Adipocyte (in vitro differentiated cells): ENCODE measurements at regions not wholly inside any gene's neighbourhood (a gene's known extent, or its start where the extent isn't known, plus 50 kb on each side); places are given as distances from the start of the nearest gene placed in this dataset.
A peak's percentile ranks its signal among the peaks of the same experiment; 100 is the strongest.

Experiments
- DNase-seq: peaks from one replicate; pipeline ENCODE4 v3.0.0-alpha.2; 2015; ENCODE audit warnings: low read depth
- H3K27me3 ChIP-seq: replicated peaks from 2 replicates; pipeline ENCODE4 v1.7.0; 2013; ENCODE audit warnings: mild to moderate bottlenecking, low read length, moderate library complexity; ENCODE audit not compliant: control insufficient read depth, insufficient read depth
- H3K36me3 ChIP-seq: 2 replicates; pipeline ENCODE4 v1.7.0; 2013; ENCODE audit warnings: low read length, mild to moderate bottlenecking, moderate library complexity; ENCODE audit not compliant: control insufficient read depth, insufficient read depth, severe bottlenecking
- H3K4me1 ChIP-seq: 2 replicates; pipeline ENCODE4 v1.7.0; 2013; ENCODE audit warnings: mild to moderate bottlenecking, low read length, moderate library complexity; ENCODE audit not compliant: control insufficient read depth, insufficient read depth
- H3K4me3 ChIP-seq: 2 replicates; pipeline ENCODE4 v1.7.0; 2013; ENCODE audit warnings: mild to moderate bottlenecking, low read length, moderate library complexity
- H3K9ac ChIP-seq: 2 replicates; pipeline ENCODE4 v1.7.0; 2013; ENCODE audit warnings: mild to moderate bottlenecking, low read length, moderate library complexity
- H3K9me3 ChIP-seq: 2 replicates; pipeline ENCODE4 v1.7.0; 2013; ENCODE audit warnings: mild to moderate bottlenecking, low read length, moderate library complexity; ENCODE audit not compliant: control insufficient read depth

DNA sequence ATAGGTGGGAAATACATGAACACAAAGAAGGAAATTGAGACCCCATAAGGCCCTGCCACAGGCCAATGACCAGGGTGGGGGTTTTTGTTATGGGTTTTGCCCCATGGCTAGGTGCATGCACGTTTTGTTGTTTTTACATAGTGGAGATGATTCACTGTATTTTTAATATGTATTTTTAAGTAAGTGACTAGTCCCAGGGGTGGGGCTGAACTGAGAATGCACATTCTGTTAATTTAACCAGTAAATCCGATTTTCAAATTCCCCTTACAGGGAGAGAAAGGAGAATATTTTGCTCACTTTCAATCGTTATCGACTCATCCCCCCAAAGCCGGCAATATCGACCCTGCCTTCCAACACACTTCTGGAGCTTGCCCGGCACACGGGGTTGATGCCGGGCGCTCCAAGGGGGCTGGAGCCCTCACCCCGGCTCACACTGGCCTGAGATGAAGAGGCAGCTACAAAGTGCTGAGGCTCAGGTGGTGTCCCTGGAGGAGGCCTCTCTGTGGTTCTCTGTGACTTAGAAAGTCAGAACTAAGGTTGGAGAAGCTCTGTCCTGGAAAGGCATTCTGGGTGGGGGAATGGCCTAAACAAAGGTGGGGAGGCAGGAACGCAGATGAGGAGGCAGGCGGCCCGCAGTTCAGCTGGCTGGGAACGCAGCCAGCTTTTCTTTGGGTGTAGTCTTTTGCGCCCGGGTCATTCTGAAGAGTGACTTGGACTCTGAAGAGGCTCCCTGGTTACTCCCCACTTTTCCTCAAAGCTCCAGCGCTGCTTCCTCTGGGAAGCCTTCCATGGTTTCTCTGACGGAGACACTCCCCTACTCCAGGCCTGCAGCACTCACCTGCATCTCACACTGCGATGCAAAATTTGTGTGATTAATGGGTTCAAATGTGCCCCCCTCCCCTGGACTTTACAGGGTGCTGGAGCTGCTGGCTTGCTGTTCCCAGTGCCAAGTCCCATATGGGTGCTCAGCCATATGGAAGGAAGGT lies 50.7 kb upstream of the DLK1 start:
- Histone ChIP-seq H3K4me3 (no peak overlapping the region), H3K4me1 (peaks cover 49% of the 10 kb centered on the region), H3K9me3 (no peaks in the 10 kb centered on the region), H3K9ac (peak overlapping the region; percentile 4), H3K27me3 (peaks cover 18% of the 10 kb centered on the region), H3K36me3 (no peaks in the 10 kb centered on the region)
- DNase-seq, result peak; percentile 45
